ENCODE measurements at regions not wholly inside any gene's neighbourhood (a gene's known extent, or its start where the extent isn't known, plus 50 kb on each side); places are given as distances from the start of the nearest gene placed in this dataset.

DNA sequence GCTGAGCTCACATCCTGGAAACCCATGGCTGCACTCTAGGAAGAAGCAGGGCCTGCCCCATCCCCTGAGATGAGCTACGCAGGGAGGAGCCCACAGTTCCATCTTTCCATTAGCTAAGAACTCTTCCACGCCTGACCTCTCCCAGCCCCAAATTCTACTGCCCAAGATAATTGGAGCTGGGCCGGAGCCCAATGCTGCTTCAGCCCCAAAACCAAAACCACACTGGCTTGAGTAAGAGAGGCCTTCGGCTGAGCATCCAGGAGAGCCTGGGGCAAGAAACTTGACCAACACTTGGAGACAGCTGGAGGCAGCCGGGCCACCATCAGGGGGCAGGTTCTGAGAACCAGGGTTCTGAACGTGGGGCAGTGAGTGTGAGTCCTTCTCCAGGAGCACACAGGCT, 116.1 kb upstream of the ZMIZ1 start:
- H3K4me3 ChIP-seq (ENCODE audit: low read length): no peak overlapping the region
- ChIA-PET CTCF (no interaction called here), POLR2A (no interaction called here)
- intact Hi-C loops (cut with micrococcal nuclease): no loop called here
- H3K4me1 ChIP-seq (ENCODE audit: control insufficient read depth in 2 of 2, insufficient read depth in 2 of 2, low read length in 2 of 2): no peaks in the 10 kb centered on the region
- no peaks in the 10 kb centered on the region for H3K27me3 ChIP-seq (ENCODE audit: control insufficient read depth in 2 of 2, insufficient read depth in 2 of 2, low read length in 2 of 2)
- no peaks in the 10 kb centered on the region for H3K9me3 ChIP-seq (ENCODE audit: control insufficient read depth in 2 of 3, low read length in 3 of 3)
- ATAC-seq: no peak
- no peak overlapping the region for H3K4me3 Mint-ChIP-seq
- no peaks in the 10 kb centered on the region for H3K36me3 Mint-ChIP-seq
- peak overlapping the region in 1 of 9 donors; percentile 39 for H3K27ac Mint-ChIP-seq
- no peaks in the 10 kb centered on the region for H3K36me3 ChIP-seq (ENCODE audit: control insufficient read depth in 2 of 3, insufficient read depth in 3 of 3, low read length in 3 of 3)
- peaks cover 0 to 4% (median 0%) of the 10 kb centered on the region in 7 donors for H3K4me1 Mint-ChIP-seq
- DNase-seq: no peak
- no peaks in the 10 kb centered on the region for H3K9me3 Mint-ChIP-seq
- no peak overlapping the region for H3K27ac ChIP-seq (ENCODE audit: low read depth, low read length)
- peaks cover 0 to 2% (median 0%) of the 10 kb centered on the region in 5 donors for H3K27me3 Mint-ChIP-seq

DNA sequence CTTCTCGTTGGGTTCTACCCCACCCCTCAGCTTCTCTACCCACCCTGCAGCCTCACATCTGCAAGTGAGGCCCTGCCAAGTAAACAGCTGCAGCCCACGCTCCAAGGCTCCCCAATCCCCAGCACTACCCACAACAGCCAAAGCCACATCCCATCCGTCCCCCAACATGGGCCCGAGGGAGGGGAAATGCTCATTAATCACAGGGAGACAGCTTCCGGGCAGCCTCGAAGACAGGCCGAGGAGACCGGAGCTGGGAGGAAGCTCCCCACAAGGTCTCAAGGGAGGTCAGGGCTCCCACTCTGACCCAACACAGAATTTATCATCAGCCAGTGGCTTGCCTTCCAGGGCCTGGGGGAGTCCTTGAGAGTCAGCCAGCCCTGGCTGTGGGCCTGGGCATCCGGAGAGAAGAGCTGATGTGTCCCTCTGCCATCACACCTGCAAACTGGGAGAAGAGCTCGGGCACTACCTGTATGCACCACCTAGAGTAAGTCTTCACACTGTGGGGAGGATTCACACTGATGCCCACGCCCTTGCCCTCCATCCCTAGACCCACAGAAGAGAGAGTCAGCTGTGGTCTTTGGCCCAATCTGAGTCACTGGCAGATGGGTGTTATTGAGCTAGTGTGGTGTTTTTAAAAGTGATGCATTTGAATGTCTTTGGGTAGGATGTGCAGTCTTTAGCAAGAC, 115.5 kb upstream of the ZMIZ1 start:
- no peaks in the 10 kb centered on the region for H3K27me3 ChIP-seq (ENCODE audit: control insufficient read depth in 2 of 2, insufficient read depth in 2 of 2, low read length in 2 of 2)
- H3K4me3 ChIP-seq (ENCODE audit: low read length): no peak overlapping the region
- CTCF ChIA-PET: no interaction called here
- peaks cover 0 to 2% (median 0%) of the 10 kb centered on the region in 5 donors for H3K27me3 Mint-ChIP-seq
- POLR2A ChIA-PET: no interaction called here
- H3K4me3 Mint-ChIP-seq: no peak overlapping the region
- intact Hi-C loops (cut with micrococcal nuclease): no loop called here
- no peak for DNase-seq
- peak; percentile 35 for ATAC-seq
- H3K9me3 ChIP-seq (ENCODE audit: control insufficient read depth in 2 of 3, low read length in 3 of 3): no peaks in the 10 kb centered on the region
- H3K27ac Mint-ChIP-seq: no peak overlapping the region
- H3K4me1 Mint-ChIP-seq: peaks cover 0 to 4% (median 0%) of the 10 kb centered on the region in 7 donors
- no peaks in the 10 kb centered on the region for H3K9me3 Mint-ChIP-seq
- H3K4me1 ChIP-seq (ENCODE audit: control insufficient read depth in 2 of 2, insufficient read depth in 2 of 2, low read length in 2 of 2): no peaks in the 10 kb centered on the region
- no peak overlapping the region for H3K27ac ChIP-seq (ENCODE audit: low read depth, low read length)
- no peaks in the 10 kb centered on the region for H3K36me3 Mint-ChIP-seq
- H3K36me3 ChIP-seq (ENCODE audit: control insufficient read depth in 2 of 3, insufficient read depth in 3 of 3, low read length in 3 of 3): no peaks in the 10 kb centered on the region

DNA sequence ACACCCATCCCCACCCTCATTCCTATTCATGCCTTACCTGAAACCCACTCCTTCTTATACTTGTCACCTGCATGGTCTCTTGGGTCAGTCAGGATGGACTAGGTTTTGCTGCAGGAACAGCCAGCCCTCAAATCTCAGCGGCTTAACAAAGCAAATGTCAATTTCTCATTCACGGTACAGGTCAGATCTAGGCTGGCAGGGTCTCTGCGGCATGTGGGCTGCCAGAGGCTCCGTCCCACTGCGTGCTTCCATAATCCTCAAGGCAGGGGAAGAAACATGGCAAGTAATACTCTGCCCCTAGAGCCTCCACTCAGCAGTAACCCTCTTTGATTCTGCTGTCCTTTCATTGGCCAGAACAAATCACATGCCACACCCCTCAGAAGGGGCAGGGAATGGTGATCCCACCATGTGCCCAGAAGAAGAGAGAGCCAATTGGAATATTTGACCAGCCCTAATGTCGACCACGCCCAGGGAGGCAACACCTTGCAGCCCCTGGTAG, 114.9 kb upstream of the ZMIZ1 start:
- intact Hi-C loops (cut with micrococcal nuclease): no loop called here
- no peak overlapping the region for H3K4me3 Mint-ChIP-seq
- H3K9me3 Mint-ChIP-seq: no peaks in the 10 kb centered on the region
- ChIA-PET POLR2A (no interaction called here), CTCF (no interaction called here)
- no peak overlapping the region for H3K4me3 ChIP-seq (ENCODE audit: low read length)
- no peak overlapping the region for H3K27ac Mint-ChIP-seq
- H3K27ac ChIP-seq (ENCODE audit: low read depth, low read length): no peak overlapping the region
- no peaks in the 10 kb centered on the region for H3K9me3 ChIP-seq (ENCODE audit: control insufficient read depth in 2 of 3, low read length in 3 of 3)
- peaks cover 0 to 4% (median 0%) of the 10 kb centered on the region in 7 donors for H3K4me1 Mint-ChIP-seq
- H3K27me3 Mint-ChIP-seq: peaks cover 0 to 2% (median 0%) of the 10 kb centered on the region in 5 donors
- DNase-seq: no peak
- no peak for ATAC-seq
- no peaks in the 10 kb centered on the region for H3K27me3 ChIP-seq (ENCODE audit: control insufficient read depth in 2 of 2, insufficient read depth in 2 of 2, low read length in 2 of 2)
- H3K4me1 ChIP-seq (ENCODE audit: control insufficient read depth in 2 of 2, insufficient read depth in 2 of 2, low read length in 2 of 2): no peaks in the 10 kb centered on the region
- no peaks in the 10 kb centered on the region for H3K36me3 ChIP-seq (ENCODE audit: control insufficient read depth in 2 of 3, insufficient read depth in 3 of 3, low read length in 3 of 3)
- H3K36me3 Mint-ChIP-seq: no peaks in the 10 kb centered on the region

DNA sequence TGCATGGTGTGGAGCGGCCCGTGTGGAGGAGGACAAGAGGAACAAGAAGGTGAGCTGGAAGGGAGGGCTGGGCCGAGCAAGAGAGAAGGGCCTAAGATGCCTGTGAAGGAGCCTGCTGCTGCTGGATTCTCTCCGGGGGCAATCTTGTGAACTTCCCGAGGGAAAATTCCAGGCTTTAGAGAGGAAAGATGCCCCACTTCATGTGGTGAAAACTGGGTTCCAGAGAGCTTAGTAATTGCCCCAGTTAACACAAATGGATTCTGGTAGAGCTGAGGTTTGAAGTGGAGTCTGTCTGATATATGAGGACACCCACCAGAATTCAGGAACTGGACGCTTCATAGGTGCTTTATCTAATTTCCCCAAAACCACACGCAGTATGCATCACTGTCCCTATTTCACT, 114.1 kb upstream of the ZMIZ1 start:
- Histone ChIP-seq H3K9me3 (ENCODE audit: control insufficient read depth in 2 of 3, low read length in 3 of 3) (no peaks in the 10 kb centered on the region), H3K4me3 (ENCODE audit: low read length) (no peak overlapping the region), H3K27ac (ENCODE audit: low read depth, low read length) (no peak overlapping the region), H3K4me1 (ENCODE audit: control insufficient read depth in 2 of 2, insufficient read depth in 2 of 2, low read length in 2 of 2) (no peaks in the 10 kb centered on the region), H3K36me3 (ENCODE audit: control insufficient read depth in 2 of 3, insufficient read depth in 3 of 3, low read length in 3 of 3) (no peaks in the 10 kb centered on the region), H3K27me3 (ENCODE audit: control insufficient read depth in 2 of 2, insufficient read depth in 2 of 2, low read length in 2 of 2) (no peaks in the 10 kb centered on the region)
- H3K4me3 Mint-ChIP-seq: no peak overlapping the region
- no peak overlapping the region for H3K27ac Mint-ChIP-seq
- ChIA-PET CTCF (interaction anchor here (0.6 to 0.7 kb wide), 2 partner anchors 92 to 248 kb away, joined by 3 read pairs; no protein-coding TSS in a partner anchor), POLR2A (no interaction called here)
- H3K36me3 Mint-ChIP-seq: no peaks in the 10 kb centered on the region
- ATAC-seq (no peak), DNase-seq (no peak)
- no peaks in the 10 kb centered on the region for H3K9me3 Mint-ChIP-seq
- intact Hi-C loops (cut with micrococcal nuclease): no loop called here
- peaks cover 0 to 4% (median 0%) of the 10 kb centered on the region in 7 donors for H3K4me1 Mint-ChIP-seq
- H3K27me3 Mint-ChIP-seq: peaks cover 0 to 2% (median 0%) of the 10 kb centered on the region in 5 donors

DNA sequence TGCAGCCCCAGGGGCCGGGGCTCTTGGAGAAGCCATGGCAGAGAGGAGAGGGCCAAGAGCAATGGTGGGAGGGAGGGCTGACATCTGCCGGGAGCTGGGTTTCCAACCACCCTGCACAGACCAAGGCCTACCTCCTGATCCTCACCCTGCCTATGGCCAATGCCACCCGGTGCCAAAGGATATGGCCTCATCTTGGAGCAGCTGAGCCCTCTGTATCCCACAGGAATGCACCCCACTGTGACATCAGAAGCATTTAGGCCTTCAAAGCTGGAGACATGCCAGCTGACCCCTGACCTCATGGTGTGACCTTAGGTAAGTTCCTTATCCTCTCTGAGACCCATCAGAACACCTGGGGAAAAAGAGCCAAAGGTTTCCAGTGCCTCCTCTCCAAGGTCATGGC, 113.6 kb upstream of the ZMIZ1 start:
- no peaks in the 10 kb centered on the region for H3K9me3 ChIP-seq (ENCODE audit: control insufficient read depth in 2 of 3, low read length in 3 of 3)
- ATAC-seq (no peak), DNase-seq (no peak)
- Mint-ChIP-seq H3K27ac (no peak overlapping the region), H3K27me3 (peaks cover 0 to 2% (median 0%) of the 10 kb centered on the region in 5 donors), H3K9me3 (no peaks in the 10 kb centered on the region), H3K4me1 (peaks cover 0 to 4% (median 0%) of the 10 kb centered on the region in 7 donors), H3K36me3 (no peaks in the 10 kb centered on the region), H3K4me3 (no peak overlapping the region)
- intact Hi-C loops (cut with micrococcal nuclease): no loop called here
- H3K27ac ChIP-seq (ENCODE audit: low read depth, low read length): no peak overlapping the region
- H3K4me1 ChIP-seq (ENCODE audit: control insufficient read depth in 2 of 2, insufficient read depth in 2 of 2, low read length in 2 of 2): no peaks in the 10 kb centered on the region
- POLR2A ChIA-PET: no interaction called here
- CTCF ChIA-PET: interaction anchor here (0.6 to 0.7 kb wide), 2 partner anchors 92 to 248 kb away, joined by 3 read pairs; no protein-coding TSS in a partner anchor
- no peaks in the 10 kb centered on the region for H3K36me3 ChIP-seq (ENCODE audit: control insufficient read depth in 2 of 3, insufficient read depth in 3 of 3, low read length in 3 of 3)
- H3K27me3 ChIP-seq (ENCODE audit: control insufficient read depth in 2 of 2, insufficient read depth in 2 of 2, low read length in 2 of 2): no peaks in the 10 kb centered on the region
- no peak overlapping the region for H3K4me3 ChIP-seq (ENCODE audit: low read length)

DNA sequence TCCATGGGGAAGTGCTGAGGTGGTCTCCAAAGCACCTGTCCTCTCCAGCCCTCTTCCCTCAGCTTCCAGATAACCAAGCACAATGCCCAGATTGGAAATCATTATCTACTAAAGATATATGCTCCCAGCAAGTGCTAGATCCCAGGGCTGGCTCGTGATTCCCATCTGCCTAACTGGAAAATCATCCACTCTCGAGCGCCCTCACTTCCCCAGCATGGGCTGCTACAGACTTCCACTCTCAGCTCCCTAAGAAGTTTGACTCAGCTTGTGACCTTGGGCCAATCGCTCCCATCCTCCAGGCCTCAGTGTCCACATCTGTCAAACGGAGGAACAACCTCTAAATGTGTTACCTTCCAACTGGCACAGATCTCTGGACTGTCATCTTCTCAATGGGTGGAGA, 112.4 kb upstream of the ZMIZ1 start:
- no peak overlapping the region for H3K4me3 Mint-ChIP-seq
- POLR2A ChIA-PET: no interaction called here
- no peak for ATAC-seq

DNA sequence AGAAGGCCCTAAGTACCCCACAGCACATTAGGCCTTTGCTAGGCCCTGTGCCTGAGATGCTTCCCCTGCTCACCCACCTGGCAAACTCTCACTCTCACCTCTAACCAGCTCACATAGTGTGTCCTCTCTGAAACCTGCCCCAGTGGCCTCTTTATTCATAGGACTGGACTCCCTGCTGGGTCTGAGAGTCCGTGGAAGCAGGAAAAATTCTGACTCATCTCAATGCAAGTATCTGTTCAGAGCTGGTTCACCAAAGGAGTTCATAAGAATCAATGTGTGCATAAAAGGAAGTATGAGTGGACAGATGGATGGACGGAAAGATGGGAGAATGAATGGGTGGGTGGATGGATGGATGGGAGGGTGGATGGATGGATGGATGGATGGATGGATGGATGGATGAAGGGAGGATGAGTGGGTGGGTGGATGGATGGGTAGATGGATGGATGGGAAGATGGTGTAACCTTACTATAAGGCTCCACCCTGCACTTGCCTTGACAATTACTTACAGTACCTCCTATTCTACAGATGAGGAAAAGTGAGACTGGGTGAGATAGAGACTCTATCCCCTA, 111.2 kb upstream of the ZMIZ1 start:
- CTCF ChIA-PET: no interaction called here
- H3K4me3 Mint-ChIP-seq: no peak overlapping the region
- DNase-seq: no peak

More for the DNA sequence above, 112.4 kb upstream of the ZMIZ1 start:
- CTCF ChIA-PET: no interaction called here
- Histone ChIP-seq H3K27me3 (ENCODE audit: control insufficient read depth in 2 of 2, insufficient read depth in 2 of 2, low read length in 2 of 2) (no peaks in the 10 kb centered on the region), H3K4me3 (ENCODE audit: low read length) (no peak overlapping the region), H3K27ac (ENCODE audit: low read depth, low read length) (no peak overlapping the region), H3K9me3 (ENCODE audit: control insufficient read depth in 2 of 3, low read length in 3 of 3) (no peaks in the 10 kb centered on the region), H3K4me1 (ENCODE audit: control insufficient read depth in 2 of 2, insufficient read depth in 2 of 2, low read length in 2 of 2) (no peaks in the 10 kb centered on the region), H3K36me3 (ENCODE audit: control insufficient read depth in 2 of 3, insufficient read depth in 3 of 3, low read length in 3 of 3) (no peaks in the 10 kb centered on the region)
- Mint-ChIP-seq H3K27ac (peak overlapping the region in 1 of 9 donors; percentile 60), H3K36me3 (no peaks in the 10 kb centered on the region), H3K27me3 (peaks cover 0 to 2% (median 0%) of the 10 kb centered on the region in 5 donors), H3K4me1 (peaks cover 0 to 4% (median 0%) of the 10 kb centered on the region in 7 donors), H3K9me3 (no peaks in the 10 kb centered on the region)
- DNase-seq: no peak
- intact Hi-C loops (cut with micrococcal nuclease): no loop called here

More for the DNA sequence above, 111.2 kb upstream of the ZMIZ1 start:
- intact Hi-C loops (cut with micrococcal nuclease): no loop called here
- Histone ChIP-seq H3K27me3 (ENCODE audit: control insufficient read depth in 2 of 2, insufficient read depth in 2 of 2, low read length in 2 of 2) (no peaks in the 10 kb centered on the region), H3K36me3 (ENCODE audit: control insufficient read depth in 2 of 3, insufficient read depth in 3 of 3, low read length in 3 of 3) (no peaks in the 10 kb centered on the region), H3K4me1 (ENCODE audit: control insufficient read depth in 2 of 2, insufficient read depth in 2 of 2, low read length in 2 of 2) (no peaks in the 10 kb centered on the region), H3K4me3 (ENCODE audit: low read length) (no peak overlapping the region), H3K9me3 (ENCODE audit: control insufficient read depth in 2 of 3, low read length in 3 of 3) (no peaks in the 10 kb centered on the region), H3K27ac (ENCODE audit: low read depth, low read length) (no peak overlapping the region)
- Mint-ChIP-seq H3K27ac (peak overlapping the region in 2 of 9 donors; percentile 10 to 23), H3K4me1 (peaks cover 0 to 4% (median 0%) of the 10 kb centered on the region in 7 donors), H3K36me3 (no peaks in the 10 kb centered on the region), H3K27me3 (no peaks in the 10 kb centered on the region), H3K9me3 (no peaks in the 10 kb centered on the region)
- POLR2A ChIA-PET: interaction anchor here (1.0 kb wide), 1 partner anchor 91 kb away, joined by 3 read pairs; no protein-coding TSS in a partner anchor
- ATAC-seq: no peak

Data from naive thymus-derived CD4-positive, alpha-beta T cell (primary cell).